B cell (primary cell): ENCODE measurements at regions not wholly inside any gene's neighbourhood (a gene's known extent, or its start where the extent isn't known, plus 50 kb on each side); places are given as distances from the start of the nearest gene placed in this dataset.

Experiments
- ATAC-seq: fragments of 200-7000 bp; cut with Tn5 transposase; one replicate; pipeline ENCODE4 v1.10.0; 2021; ENCODE audit warnings: low read depth, mild to moderate bottlenecking, moderate number of reproducible peaks, moderate library complexity
- CTCF ChIA-PET: fragments of 350-600 bp; sonication (Branson Sonifier 250); formaldehyde crosslinking; loops from one replicate; lab custom pipeline; 2021; ENCODE audit warnings: antibody characterized with exemption, inconsistent platforms; lab: Charles Lee
- POLR2A ChIA-PET: fragments of 350-600 bp; sonication (Branson Sonifier 250); formaldehyde crosslinking; loops from one replicate; lab custom pipeline; 2021; ENCODE audit warnings: antibody characterized with exemption; lab: Charles Lee
- DNase-seq: peaks from one replicate; pipeline ENCODE4 v3.0.0; 2013
- H2AFZ ChIP-seq: 2 replicates; pipeline ENCODE4 v1.6.1; 2012; ENCODE audit warnings: mild to moderate bottlenecking, low read depth, low read length; ENCODE audit not compliant: insufficient read depth, poor library complexity, severe bottlenecking
- H3K27ac ChIP-seq, 2 donors: 1 replicate in 1 of 2; 2 replicates in 1 of 2; pipeline ENCODE4 v1.5.1; 2012 to 2013; ENCODE audit warnings: low read length in 2 of 2, mild to moderate bottlenecking in 2 of 2, moderate library complexity in 1 of 2
- H3K27me3 ChIP-seq, 4 experiments: fragments of 200-600 bp in 1 of 4; sonication (generic) in 1 of 4; replicated peaks in 1 of 4; 1 replicate in 2 of 4; 2 replicates in 2 of 4; pipeline versions ENCODE4 v1.6.1 to v1.7.0; 2013 to 2016; ENCODE audit warnings: low read length in 3 of 4, mild to moderate bottlenecking in 2 of 4, mixed read lengths in 1 of 4, moderate library complexity in 1 of 4; ENCODE audit not compliant: insufficient read depth in 4 of 4, control insufficient read depth in 3 of 4; ENCODE audit errors: control extremely low read depth in 1 of 4
- H3K36me3 ChIP-seq, 2 experiments: replicated peaks in 1 of 2; 1 replicate in 1 of 2; 2 replicates in 1 of 2; pipeline versions ENCODE4 v1.6.1 to v1.7.1; 2013; ENCODE audit warnings: low read length in 1 of 2; ENCODE audit not compliant: insufficient read depth in 2 of 2, control insufficient read depth in 1 of 2; ENCODE audit errors: control extremely low read depth in 1 of 2, extremely low read depth in 1 of 2
- H3K4me1 ChIP-seq, 2 donors: fragments of 200-600 bp in 1 of 2; sonication (generic) in 1 of 2; 1 replicate in 1 of 2; 2 replicates in 1 of 2; pipeline versions ENCODE4 v1.5.1 to v1.6.1; 2013 to 2017; ENCODE audit warnings: low read length in 2 of 2; ENCODE audit not compliant: control insufficient read depth in 2 of 2, insufficient read depth in 2 of 2
- H3K4me2 ChIP-seq: replicated peaks from 2 replicates; pipeline ENCODE3; 2012; ENCODE audit warnings: mild to moderate bottlenecking, low read depth, low read length; ENCODE audit not compliant: poor library complexity, severe bottlenecking
- H3K4me3 ChIP-seq, 5 experiments: fragments of 200-600 bp in 1 of 5; sonication (generic) in 1 of 5; 1 replicate in 3 of 5; 2 replicates in 2 of 5; pipeline versions ENCODE4 v1.5.1 to v1.7.0; 2011 to 2016; ENCODE audit warnings: low read length in 4 of 5, mild to moderate bottlenecking in 4 of 5, low read depth in 2 of 5, control low read depth in 1 of 5, moderate library complexity in 1 of 5; ENCODE audit not compliant: insufficient read depth in 1 of 5; ENCODE audit errors: control extremely low read depth in 1 of 5, extremely low read depth in 1 of 5
- H3K79me2 ChIP-seq: fragments of 200-600 bp; sonication (generic); one replicate; pipeline ENCODE4 v1.6.0; 2016; ENCODE audit warnings: low read length; ENCODE audit not compliant: control insufficient read depth, insufficient read depth
- H3K9ac ChIP-seq: fragments of 200-600 bp; sonication (generic); 2 replicates; pipeline ENCODE4 v1.6.1; 2017; ENCODE audit warnings: mild to moderate bottlenecking, low read length, moderate library complexity
- H3K9me3 ChIP-seq, 3 donors: one replicate each; pipeline versions ENCODE4 v1.6.1 to v1.7.1; 2013; ENCODE audit warnings: low read length in 2 of 3; ENCODE audit not compliant: control insufficient read depth in 2 of 3, insufficient read depth in 1 of 3; ENCODE audit errors: control extremely low read depth in 1 of 3
- H4K20me1 ChIP-seq: 2 replicates; pipeline ENCODE4 v1.6.0; 2012; ENCODE audit warnings: mild to moderate bottlenecking, low read length; ENCODE audit not compliant: insufficient read depth, control insufficient read depth, poor library complexity, severe bottlenecking
- H3K27ac Mint-ChIP-seq: one replicate; pipeline ENCODE4 v1.8.0; 2021; ENCODE audit warnings: mixed read lengths
- H3K27me3 Mint-ChIP-seq: one replicate; pipeline ENCODE4 v1.8.0; 2021; ENCODE audit warnings: mixed read lengths
- H3K4me1 Mint-ChIP-seq: one replicate; pipeline ENCODE4 v1.8.0; 2021; ENCODE audit warnings: mixed read lengths
- H3K4me3 Mint-ChIP-seq: one replicate; pipeline ENCODE4 v1.8.0; 2021; ENCODE audit warnings: mixed read lengths
- H3K9me3 Mint-ChIP-seq: one replicate; pipeline ENCODE4 v1.8.0; 2022; ENCODE audit warnings: mixed read lengths; ENCODE audit not compliant: insufficient read depth
- EZH2 ChIP-seq: IDR thresholded peaks from 2 replicates; pipeline ENCODE4 v1.6.1; 2012; ENCODE audit warnings: borderline replicate concordance, low read depth, mild to moderate bottlenecking, moderate library complexity, low read length; ENCODE audit not compliant: insufficient read depth, poor library complexity, severe bottlenecking
- WGBS: methylation state at CpG from one replicate; pipeline ENCODE4 v1.1.5; 2013; ENCODE audit warnings: missing lambda C conversion rate; ENCODE audit not compliant: insufficient coverage; 5-methylcytosine and 5-hydroxymethylcytosine counted together
- intact Hi-C: fragments of 100-400 bp; cut with micrococcal nuclease; formaldehyde crosslinking; loops from one replicate; pipeline ENCODE4 v1.10.0; 2022
- TF ChIP-seq, protein P1 (sequence below): fragments of 200-600 bp; IDR thresholded peaks from one replicate; pipeline ENCODE4 v1.8.0; 2022; ENCODE audit warnings: antibody characterized with exemption, mild to moderate bottlenecking

DNA sequence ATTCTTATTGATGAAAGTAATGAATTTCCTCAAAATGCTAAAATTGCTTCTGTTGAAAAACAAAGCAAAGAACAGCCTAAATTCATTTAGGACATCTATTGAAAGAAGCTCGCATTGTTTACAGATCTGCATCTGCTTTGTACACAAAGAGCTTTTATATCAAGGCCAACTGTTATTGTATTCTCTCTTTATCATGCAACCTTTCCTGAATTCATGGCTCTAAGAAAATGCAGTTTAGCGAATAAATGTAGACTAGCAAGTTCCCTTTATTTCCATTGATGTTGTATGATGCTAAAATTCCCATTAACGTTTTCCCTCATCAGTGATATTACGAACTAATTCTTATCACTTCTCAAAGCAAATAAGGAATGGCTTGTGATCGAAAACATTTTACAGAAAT lies 446.3 kb downstream of the MID1IP1 start:
- no CpG with 5 or more reads among the region's 5 CpGs for WGBS
- POLR2A ChIA-PET = no interaction called here
- Mint-ChIP-seq H3K4me3 (no peak overlapping the region), H3K27ac (no peak overlapping the region), H3K4me1 (no peaks in the 10 kb centered on the region), H3K27me3 (no peaks in the 10 kb centered on the region), H3K9me3 (no peaks in the 10 kb centered on the region)
- no peaks in the 10 kb centered on the region for H3K79me2 ChIP-seq
- no peak overlapping the region for H3K9ac ChIP-seq
- no peaks in the 10 kb centered on the region for H3K36me3 ChIP-seq
- no peaks in the 10 kb centered on the region for H3K9me3 ChIP-seq
- no peak overlapping the region for H3K4me2 ChIP-seq
- no peaks in the 10 kb centered on the region for H3K4me1 ChIP-seq
- intact Hi-C loops = loop anchor here (10.0 kb wide), 1 partner anchor 103 kb away; no protein-coding TSS in a partner anchor
- no peak overlapping the region for H3K4me3 ChIP-seq
- DNase-seq = no peak
- no peaks in the 10 kb centered on the region for H4K20me1 ChIP-seq
- ATAC-seq = no peak
- no peak overlapping the region for H3K27ac ChIP-seq
- no peak overlapping the region for H2AFZ ChIP-seq
- TF ChIP-seq EZH2 = no peak
- TF ChIP-seq, protein P1, sequence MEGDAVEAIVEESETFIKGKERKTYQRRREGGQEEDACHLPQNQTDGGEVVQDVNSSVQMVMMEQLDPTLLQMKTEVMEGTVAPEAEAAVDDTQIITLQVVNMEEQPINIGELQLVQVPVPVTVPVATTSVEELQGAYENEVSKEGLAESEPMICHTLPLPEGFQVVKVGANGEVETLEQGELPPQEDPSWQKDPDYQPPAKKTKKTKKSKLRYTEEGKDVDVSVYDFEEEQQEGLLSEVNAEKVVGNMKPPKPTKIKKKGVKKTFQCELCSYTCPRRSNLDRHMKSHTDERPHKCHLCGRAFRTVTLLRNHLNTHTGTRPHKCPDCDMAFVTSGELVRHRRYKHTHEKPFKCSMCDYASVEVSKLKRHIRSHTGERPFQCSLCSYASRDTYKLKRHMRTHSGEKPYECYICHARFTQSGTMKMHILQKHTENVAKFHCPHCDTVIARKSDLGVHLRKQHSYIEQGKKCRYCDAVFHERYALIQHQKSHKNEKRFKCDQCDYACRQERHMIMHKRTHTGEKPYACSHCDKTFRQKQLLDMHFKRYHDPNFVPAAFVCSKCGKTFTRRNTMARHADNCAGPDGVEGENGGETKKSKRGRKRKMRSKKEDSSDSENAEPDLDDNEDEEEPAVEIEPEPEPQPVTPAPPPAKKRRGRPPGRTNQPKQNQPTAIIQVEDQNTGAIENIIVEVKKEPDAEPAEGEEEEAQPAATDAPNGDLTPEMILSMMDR = no peak
- CTCF ChIA-PET = interaction anchor here (1.2 kb wide), 1 partner anchor 114 kb away, joined by 3 read pairs; no protein-coding TSS in a partner anchor
- H3K27me3 ChIP-seq = no peaks in the 10 kb centered on the region

DNA sequence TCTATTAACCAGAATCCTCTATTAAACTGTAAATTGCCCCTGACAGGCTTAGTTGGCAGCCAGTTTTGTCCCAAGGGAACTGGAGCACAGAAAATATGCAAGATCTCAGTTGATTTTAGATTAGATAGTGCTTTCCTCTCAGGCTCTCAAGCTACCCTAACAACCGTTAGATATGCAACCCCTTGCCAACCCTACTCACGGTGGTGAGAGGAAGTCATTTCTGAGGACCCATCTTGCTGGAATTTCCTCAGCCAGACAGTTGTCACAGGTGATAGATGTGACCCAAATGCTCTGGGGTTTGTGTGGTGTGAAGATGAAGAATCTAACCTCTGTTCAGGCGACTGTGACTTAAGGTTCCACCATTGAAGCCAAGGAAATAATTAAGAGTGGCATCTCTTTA lies 447.1 kb downstream of the MID1IP1 start:
- H3K27me3 Mint-ChIP-seq = no peaks in the 10 kb centered on the region
- POLR2A ChIA-PET = no interaction called here

More for the DNA sequence above, 447.1 kb downstream of the MID1IP1 start:
- CTCF ChIA-PET = no interaction called here
- no peaks in the 10 kb centered on the region for H3K27me3 ChIP-seq
- Mint-ChIP-seq H3K4me1 (peaks cover 1% of the 10 kb centered on the region), H3K4me3 (no peak overlapping the region), H3K27ac (no peak overlapping the region), H3K9me3 (no peaks in the 10 kb centered on the region)
- no peak for DNase-seq
- no peaks in the 10 kb centered on the region for H3K9me3 ChIP-seq
- H3K27ac ChIP-seq = no peak overlapping the region
- no peak overlapping the region for H3K9ac ChIP-seq
- H3K36me3 ChIP-seq = no peaks in the 10 kb centered on the region
- H3K4me3 ChIP-seq = no peak overlapping the region
- no CpG with 5 or more reads among the region's 3 CpGs for WGBS
- intact Hi-C loops = loop anchor here (10.0 kb wide), 1 partner anchor 104 kb away; no protein-coding TSS in a partner anchor
- no peak overlapping the region for H3K4me2 ChIP-seq
- ATAC-seq = no peak
- TF ChIP-seq, protein P1 = no peak
- no peak for TF ChIP-seq EZH2
- H3K79me2 ChIP-seq = no peaks in the 10 kb centered on the region
- no peaks in the 10 kb centered on the region for H3K4me1 ChIP-seq
- H2AFZ ChIP-seq = no peak overlapping the region
- no peaks in the 10 kb centered on the region for H4K20me1 ChIP-seq
